HG03469 (cell line): ENCODE measurements at regions not wholly inside any gene's neighbourhood (a gene's known extent, or its start where the extent isn't known, plus 50 kb on each side); places are given as distances from the start of the nearest gene placed in this dataset.
"Not testable (repeated sequence)": the region's sequence is repeated elsewhere in the genome, so short reads cannot be mapped to it uniquely, and the experiment has no call there.

Experiments used
- ATAC-seq: cut with Tn5 transposase; IDR thresholded peaks from one replicate; pipeline ENCODE4 v1.9.1; 2021; ENCODE audit warnings: mild to moderate bottlenecking, moderate library complexity, moderate number of reproducible peaks; ENCODE audit not compliant: unreplicated experiment

- ATAC-seq: no peak
Observed at GRCh38 chr6:20263059-20263458, 50.8 kb upstream of the MBOAT1 start.

- no peak for ATAC-seq
Observed at GRCh38 chr6:20265842-20266241, 53.6 kb upstream of the MBOAT1 start.

GRCh38 chr6:20266851-20267608, 54.8 kb upstream of the MBOAT1 start:
- ATAC-seq: peak; percentile 66

DNA sequence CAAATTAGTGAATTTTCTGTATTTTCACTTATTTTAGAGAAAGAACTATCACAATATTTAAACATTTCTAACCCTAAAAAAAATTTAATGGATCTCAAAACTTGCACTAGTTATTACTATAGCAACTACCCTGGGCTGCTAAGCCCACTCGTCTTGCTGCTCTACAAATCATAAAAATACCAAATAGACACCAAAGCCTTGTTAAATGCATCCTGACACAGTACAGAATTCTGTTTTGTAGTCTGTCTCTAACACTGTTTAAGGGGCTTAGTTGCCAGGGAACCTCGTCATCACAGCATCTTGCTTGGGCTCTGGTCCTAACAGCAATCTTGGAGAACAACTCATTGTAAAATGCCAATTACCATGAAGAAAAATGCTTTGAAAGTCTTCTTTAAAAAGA, 56.9 kb upstream of the MBOAT1 start:
- ATAC-seq: no peak

- no peak for ATAC-seq
Observed at GRCh38 chr6:20271818-20272217, 59.5 kb upstream of the MBOAT1 start.

GRCh38 chr6:20274137-20274536, 61.9 kb upstream of the MBOAT1 start:
- no peak for ATAC-seq

GRCh38 chr6:20275837-20276236, 63.6 kb upstream of the MBOAT1 start:
- ATAC-seq: not testable (repeated sequence)

DNA sequence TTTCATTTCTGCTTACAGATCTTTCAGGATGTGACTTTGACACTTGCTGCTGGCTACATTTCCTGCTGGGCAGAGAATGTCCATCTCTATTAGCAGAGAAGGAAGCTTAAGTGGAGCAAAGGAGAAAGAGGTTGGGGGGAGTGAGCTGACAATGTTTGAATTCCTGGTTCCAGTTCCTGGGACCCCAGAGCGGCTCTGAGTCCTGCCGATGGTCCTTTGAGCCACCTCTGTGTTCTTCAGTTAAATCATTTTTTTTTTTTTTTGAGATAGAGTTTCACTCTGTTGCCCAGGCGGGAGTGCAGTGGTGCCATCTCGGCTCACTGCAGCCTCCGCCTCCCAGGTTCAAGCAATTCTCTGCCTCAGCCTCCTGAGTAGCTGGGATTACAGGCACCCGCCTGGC, 65.5 kb upstream of the MBOAT1 start:
- ATAC-seq: not testable (repeated sequence)

- no peak for ATAC-seq
Observed at GRCh38 chr6:20279051-20279450, 66.8 kb upstream of the MBOAT1 start.

GRCh38 chr6:20279608-20280287, 67.5 kb upstream of the MBOAT1 start:
- no peak for ATAC-seq

DNA sequence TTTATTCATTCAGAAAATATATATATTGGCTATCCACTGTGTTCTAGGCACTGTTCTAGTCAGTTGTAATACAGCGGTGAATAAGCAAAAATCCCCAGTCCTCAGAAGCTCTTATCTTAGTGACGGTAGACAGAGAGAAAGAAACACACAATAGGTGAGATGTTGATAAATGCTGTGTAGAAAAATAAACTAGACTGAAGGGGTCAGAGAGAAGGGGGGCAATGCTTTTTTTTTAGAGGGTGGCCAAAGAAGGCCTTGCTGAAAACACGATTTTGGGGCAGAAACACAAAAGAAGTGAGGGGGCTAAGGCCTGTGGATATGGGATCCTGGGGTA, 68.0 kb upstream of the MBOAT1 start:
- no peak for ATAC-seq

GRCh38 chr6:20284672-20285071, 72.4 kb upstream of the MBOAT1 start:
- ATAC-seq: no peak

GRCh38 chr6:20286968-20287565, 74.8 kb upstream of the MBOAT1 start:
- ATAC-seq: no peak

- ATAC-seq: peak; percentile 70
Observed at GRCh38 chr6:20291764-20292580, 79.7 kb upstream of the MBOAT1 start.

DNA sequence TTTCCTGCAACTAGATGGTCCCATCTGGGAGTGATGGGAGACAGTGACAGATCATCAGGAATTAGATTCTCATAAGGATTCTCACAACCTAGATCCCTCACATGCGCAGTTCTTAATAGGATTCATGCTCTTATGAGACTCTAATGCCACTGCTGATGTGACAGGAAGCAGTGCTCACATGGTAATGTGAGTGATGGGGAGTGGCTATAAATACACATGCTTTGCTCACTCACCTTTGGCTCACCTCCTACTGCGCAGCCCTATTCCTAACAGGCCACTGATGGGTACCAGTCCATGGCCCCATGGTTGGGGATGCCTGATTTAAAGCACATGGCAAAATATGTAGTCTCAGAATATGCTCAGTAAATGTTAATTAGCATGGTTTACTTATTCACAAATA, 80.6 kb upstream of the MBOAT1 start:
- no peak for ATAC-seq

DNA sequence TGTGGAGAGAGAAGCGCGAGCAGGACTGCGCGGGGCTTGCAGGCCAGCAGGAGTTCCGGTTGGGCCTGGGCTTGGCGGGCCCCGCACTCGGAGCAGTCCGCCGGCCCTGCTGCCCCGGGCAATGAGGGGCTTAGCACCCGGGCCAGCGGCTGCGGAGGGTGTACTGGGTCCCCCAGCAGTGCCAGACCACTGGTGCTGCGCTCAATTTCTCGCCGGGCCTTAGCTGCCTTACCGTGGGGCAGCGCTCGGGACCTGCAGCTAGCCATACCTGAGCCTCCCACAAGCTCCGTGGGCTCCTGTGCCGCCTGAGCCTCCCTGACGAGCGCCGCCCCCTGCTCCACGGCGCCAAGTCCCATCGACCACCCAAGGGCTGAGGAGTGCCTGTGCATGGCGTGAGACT, 89.0 kb upstream of the MBOAT1 start:
- no peak for ATAC-seq

DNA sequence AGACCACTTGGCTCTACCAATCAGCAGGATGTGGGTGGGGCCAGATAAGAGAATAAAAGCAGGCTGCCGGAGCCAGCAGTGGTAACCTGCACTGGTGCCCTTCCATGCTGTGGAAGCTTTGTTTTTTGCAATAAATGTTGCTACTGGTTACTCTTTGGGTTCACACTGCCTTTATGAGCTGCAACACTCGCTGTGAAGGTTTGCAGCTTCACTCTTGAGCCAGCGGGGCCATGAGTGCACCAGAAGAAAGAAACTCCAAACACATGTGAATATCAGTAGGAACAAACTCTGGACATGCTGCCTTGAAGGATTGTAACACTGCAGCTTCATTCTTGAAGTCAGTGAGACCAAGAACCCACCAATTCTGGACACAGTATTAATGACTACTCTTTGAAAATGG, 89.9 kb upstream of the MBOAT1 start:
- no peak for ATAC-seq

- ATAC-seq: no peak
Observed at GRCh38 chr6:20302702-20303251, 90.5 kb upstream of the MBOAT1 start.

DNA sequence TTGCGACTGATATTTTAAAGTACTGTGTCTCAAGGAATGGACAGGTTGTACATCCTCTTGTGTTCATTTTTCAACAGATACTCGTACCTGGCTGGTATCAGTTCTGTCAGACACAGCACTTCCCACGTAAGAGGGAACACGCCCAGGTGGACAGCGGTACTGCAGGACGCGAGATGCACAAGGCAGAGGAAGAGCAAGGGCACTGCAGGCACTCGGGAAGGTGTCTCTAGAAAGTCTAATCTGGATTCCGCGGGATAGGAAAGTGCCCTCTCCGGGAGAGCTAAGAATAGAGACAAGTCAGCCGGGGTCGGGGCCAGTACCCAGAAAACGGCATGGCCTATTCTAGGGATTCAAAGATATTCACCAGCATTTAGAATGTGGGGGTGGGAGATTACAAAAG, 94.2 kb upstream of the MBOAT1 start:
- ATAC-seq: no peak

- no peak for ATAC-seq
Observed at GRCh38 chr6:20309186-20309585, 92.5 kb upstream of the E2F3 start.

DNA sequence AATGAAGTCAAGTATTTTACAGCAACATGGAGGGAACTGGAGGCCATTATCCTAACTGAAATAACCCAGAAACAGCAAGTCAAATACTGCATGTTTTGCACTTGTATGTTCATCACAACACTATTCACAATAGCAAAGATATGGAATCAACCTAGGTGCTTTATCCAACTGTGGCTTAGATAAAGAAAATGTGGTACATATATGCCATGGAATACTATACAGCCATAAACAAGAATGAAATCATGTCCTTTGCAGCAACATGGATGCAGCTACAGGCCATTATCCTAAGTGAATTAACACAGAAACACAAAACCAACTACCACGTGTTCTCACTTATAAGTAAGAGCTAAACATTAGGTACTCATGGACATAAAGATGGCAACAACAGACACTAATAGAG, 91.5 kb upstream of the E2F3 start:
- no peak for ATAC-seq
